KOPT-K1 (cell line): ENCODE measurements at regions not wholly inside any gene's neighbourhood (a gene's known extent, or its start where the extent isn't known, plus 50 kb on each side); places are given as distances from the start of the nearest gene placed in this dataset.

Source experiments
- H3K27ac ChIP-seq: fragments of 200-600 bp; sonication (generic); 2 replicates; pipeline ENCODE4 v1.5.1; 2016; ENCODE audit warnings: antibody characterized with exemption, mild to moderate bottlenecking, low read depth, low read length; ENCODE audit not compliant: poor library complexity, severe bottlenecking
- H3K36me3 ChIP-seq: fragments of 200-600 bp; sonication (generic); 2 replicates; pipeline ENCODE4 v1.5.1; 2017; ENCODE audit warnings: antibody characterized with exemption, mild to moderate bottlenecking, low read length, moderate library complexity; ENCODE audit not compliant: insufficient read depth
- H3K9me3 ChIP-seq: fragments of 200-600 bp; sonication (generic); 2 replicates; pipeline ENCODE4 v1.5.1; 2017; ENCODE audit warnings: antibody characterized with exemption, low read length, mild to moderate bottlenecking; ENCODE audit not compliant: insufficient read depth, poor library complexity, severe bottlenecking

DNA sequence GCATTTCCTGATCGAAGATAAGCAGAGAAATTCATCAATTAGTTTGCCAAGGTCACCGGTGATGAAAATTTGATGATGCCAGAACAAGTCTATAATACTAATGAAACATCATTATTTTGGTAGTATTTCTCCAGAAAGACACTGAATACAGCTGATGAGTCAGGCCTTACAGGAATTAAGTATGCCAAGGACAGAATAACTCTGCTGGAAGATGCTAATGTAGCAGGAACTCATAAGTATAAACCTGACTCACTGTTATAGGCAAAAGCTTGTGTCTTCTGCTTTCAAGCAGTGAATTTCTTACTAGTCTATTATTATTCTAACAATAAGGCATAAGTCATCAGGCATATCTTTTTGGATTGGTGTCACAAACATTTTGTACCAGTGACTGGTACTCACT lies 1825.1 kb upstream of the IGFBP7 start:
- no peak overlapping the region for H3K27ac ChIP-seq
- H3K9me3 ChIP-seq: no peaks in the 10 kb centered on the region
- H3K36me3 ChIP-seq: no peaks in the 10 kb centered on the region

DNA sequence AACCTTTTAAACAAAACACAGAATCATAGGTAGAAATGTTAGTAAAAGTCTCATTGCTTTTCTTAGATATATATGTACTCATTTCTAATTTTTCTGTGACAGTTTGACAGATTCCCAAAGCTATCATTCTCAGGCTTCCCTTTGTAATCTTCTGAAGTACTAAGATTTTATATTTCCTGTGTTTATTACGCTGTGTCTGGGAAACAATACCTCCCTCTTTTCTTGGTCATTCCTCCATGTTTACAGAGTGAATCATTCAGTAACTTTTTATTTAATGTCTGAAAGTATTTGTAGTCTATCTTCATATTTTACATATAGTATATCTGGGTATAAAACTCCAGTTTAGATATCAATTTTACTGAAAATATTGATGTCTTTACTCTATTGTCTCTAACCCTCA lies 1826.3 kb upstream of the IGFBP7 start:
- H3K9me3 ChIP-seq: no peaks in the 10 kb centered on the region
- H3K36me3 ChIP-seq: no peaks in the 10 kb centered on the region
- no peak overlapping the region for H3K27ac ChIP-seq

GRCh38 chr4:58940167-58940566 lies 1830.0 kb upstream of the IGFBP7 start:
- H3K9me3 ChIP-seq: no peaks in the 10 kb centered on the region
- H3K27ac ChIP-seq: no peak overlapping the region
- no peaks in the 10 kb centered on the region for H3K36me3 ChIP-seq

DNA sequence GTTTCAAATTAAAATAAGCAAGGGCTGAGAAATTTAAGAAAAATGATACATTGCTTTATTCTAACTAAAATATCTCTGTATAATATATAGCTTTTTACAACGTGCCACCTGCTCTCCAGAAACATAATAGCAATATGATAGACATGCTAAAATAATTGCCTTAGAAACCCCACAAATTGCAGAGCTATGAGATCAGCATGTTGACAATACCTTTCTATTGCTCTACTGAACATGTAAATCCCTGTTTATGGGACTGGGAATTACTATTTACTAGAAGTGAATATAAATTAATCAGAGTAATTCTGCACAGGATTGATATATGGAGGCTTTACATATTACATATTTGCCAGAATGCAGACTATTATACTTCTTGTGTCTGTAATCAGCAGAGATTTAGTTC lies 1831.1 kb upstream of the IGFBP7 start:
- H3K27ac ChIP-seq: no peak overlapping the region
- no peaks in the 10 kb centered on the region for H3K9me3 ChIP-seq
- no peaks in the 10 kb centered on the region for H3K36me3 ChIP-seq

GRCh38 chr4:58953575-58953974 lies 1843.4 kb upstream of the IGFBP7 start:
- Histone ChIP-seq H3K27ac (no peak overlapping the region), H3K36me3 (no peaks in the 10 kb centered on the region)

GRCh38 chr4:58957711-58958110 lies 1847.5 kb upstream of the IGFBP7 start:
- no peaks in the 10 kb centered on the region for H3K36me3 ChIP-seq
- no peaks in the 10 kb centered on the region for H3K9me3 ChIP-seq
- H3K27ac ChIP-seq: no peak overlapping the region

More at GRCh38 chr4:58953575-58953974, 1843.4 kb upstream of the IGFBP7 start:
- H3K9me3 ChIP-seq: no peaks in the 10 kb centered on the region

- H3K27ac ChIP-seq: no peak overlapping the region
Measured at GRCh38 chr4:58961283-58961682, 1851.1 kb upstream of the IGFBP7 start.

DNA sequence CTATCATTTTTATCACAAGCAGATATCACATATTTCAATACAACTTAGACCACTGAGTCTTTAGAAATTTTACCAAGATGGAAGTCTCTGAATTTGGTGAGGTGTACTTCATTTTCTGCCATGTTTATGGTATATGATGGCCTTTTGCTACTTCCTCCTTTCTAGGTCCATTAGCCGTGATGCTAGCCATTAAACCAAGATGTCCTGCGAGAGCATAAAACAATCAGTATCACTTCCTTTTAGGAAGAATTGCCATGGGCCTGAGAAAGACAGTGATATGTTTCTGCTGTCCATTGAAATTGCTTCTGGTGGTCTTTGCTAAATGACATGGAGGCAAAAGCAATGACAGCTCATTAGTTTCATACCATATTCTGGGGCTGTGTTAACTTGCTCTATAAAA lies 1851.7 kb upstream of the IGFBP7 start:
- no peaks in the 10 kb centered on the region for H3K9me3 ChIP-seq
- no peaks in the 10 kb centered on the region for H3K36me3 ChIP-seq
- H3K27ac ChIP-seq: no peak overlapping the region

More at GRCh38 chr4:58961283-58961682, 1851.1 kb upstream of the IGFBP7 start:
- no peaks in the 10 kb centered on the region for H3K36me3 ChIP-seq
- no peaks in the 10 kb centered on the region for H3K9me3 ChIP-seq

GRCh38 chr4:58962424-58962823 lies 1852.2 kb upstream of the IGFBP7 start:
- Histone ChIP-seq H3K36me3 (no peaks in the 10 kb centered on the region), H3K27ac (no peak overlapping the region), H3K9me3 (no peaks in the 10 kb centered on the region)

GRCh38 chr4:58981828-58982227 lies 1871.6 kb upstream of the IGFBP7 start:
- Histone ChIP-seq H3K36me3 (no peaks in the 10 kb centered on the region), H3K27ac (no peak overlapping the region), H3K9me3 (no peaks in the 10 kb centered on the region)

- no peaks in the 10 kb centered on the region for H3K9me3 ChIP-seq
- H3K36me3 ChIP-seq: no peaks in the 10 kb centered on the region
- no peak overlapping the region for H3K27ac ChIP-seq
Measured at GRCh38 chr4:58983887-58984286, 1873.7 kb upstream of the IGFBP7 start.

DNA sequence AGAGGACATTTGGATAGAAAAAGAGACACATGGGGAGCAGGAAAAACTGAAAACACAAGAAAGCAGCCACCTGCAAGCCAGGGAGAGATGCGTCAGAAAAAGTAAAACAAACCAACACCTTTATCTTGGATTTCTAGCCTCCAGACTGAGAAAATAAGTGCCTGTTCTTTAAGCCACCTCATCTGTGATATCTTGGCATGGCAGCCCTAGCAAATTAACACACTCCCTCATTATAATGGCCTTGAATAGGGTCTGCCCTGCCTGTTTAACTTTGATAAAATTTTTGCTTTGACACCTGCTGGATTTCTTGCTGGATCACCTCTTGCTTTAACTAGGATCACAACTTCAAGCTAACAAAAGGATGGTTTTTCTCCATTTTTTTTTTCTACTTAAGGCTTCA lies 1892.0 kb upstream of the IGFBP7 start:
- Histone ChIP-seq H3K36me3 (no peaks in the 10 kb centered on the region), H3K9me3 (no peaks in the 10 kb centered on the region), H3K27ac (no peak overlapping the region)

- Histone ChIP-seq H3K27ac (no peak overlapping the region), H3K9me3 (no peaks in the 10 kb centered on the region), H3K36me3 (no peaks in the 10 kb centered on the region)
Measured at GRCh38 chr4:59024257-59024656, 1914.1 kb upstream of the IGFBP7 start.

GRCh38 chr4:59037812-59038211 lies 1927.6 kb upstream of the IGFBP7 start:
- no peaks in the 10 kb centered on the region for H3K36me3 ChIP-seq
- no peaks in the 10 kb centered on the region for H3K9me3 ChIP-seq
- no peak overlapping the region for H3K27ac ChIP-seq

DNA sequence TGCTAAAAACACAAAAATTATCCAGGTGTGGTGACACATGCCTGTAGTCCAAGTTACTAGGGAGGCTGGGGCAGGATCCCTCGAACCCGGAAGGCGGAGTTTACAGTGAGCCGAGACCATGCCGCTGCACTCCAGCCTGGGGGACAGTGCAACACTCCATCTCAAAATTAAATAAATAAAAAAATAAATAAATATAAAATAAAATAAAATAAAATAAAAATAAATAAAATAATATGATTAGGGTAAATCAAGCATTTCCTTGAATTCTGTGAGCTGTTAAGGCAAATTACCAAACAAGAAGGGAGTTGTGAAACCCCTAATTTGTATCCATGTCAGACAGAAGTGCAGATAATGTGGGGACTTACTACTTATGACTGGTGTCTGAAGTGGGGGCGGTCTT lies 1928.9 kb upstream of the IGFBP7 start:
- H3K36me3 ChIP-seq: no peaks in the 10 kb centered on the region
- H3K27ac ChIP-seq: no peak overlapping the region
- no peaks in the 10 kb centered on the region for H3K9me3 ChIP-seq

DNA sequence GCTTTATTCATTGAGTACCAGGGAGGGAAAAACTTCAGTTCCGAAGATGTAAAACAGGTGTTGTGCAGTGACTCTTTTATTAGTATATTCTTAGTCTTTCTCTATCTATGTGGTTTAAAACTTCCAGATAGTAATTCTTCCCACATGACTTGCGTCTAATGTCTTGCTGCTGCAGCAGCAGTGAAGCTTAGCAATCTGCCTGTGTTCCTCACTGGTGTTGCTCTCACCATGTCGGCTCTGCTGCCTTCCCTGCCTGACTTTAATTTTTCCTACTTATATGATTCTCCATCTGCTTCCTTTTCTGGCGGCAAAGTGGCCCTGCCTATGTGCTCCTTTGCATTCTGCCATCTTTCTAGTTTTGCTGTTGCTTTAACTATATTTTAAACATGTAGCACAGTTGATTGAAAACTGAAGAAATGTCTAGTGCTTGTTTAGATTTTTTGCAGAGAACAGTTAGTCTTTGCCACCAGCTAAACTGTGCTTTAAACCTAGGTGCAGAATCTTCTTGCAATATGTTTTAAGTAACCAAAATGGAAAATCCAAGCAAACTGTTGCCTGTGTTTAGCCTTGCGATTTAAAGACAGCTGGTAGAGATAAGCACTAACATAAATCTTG lies 1934.2 kb upstream of the IGFBP7 start:
- H3K9me3 ChIP-seq: no peaks in the 10 kb centered on the region
- H3K36me3 ChIP-seq: no peaks in the 10 kb centered on the region
- no peak overlapping the region for H3K27ac ChIP-seq
